GM19238 (cell line): ENCODE measurements at regions not wholly inside any gene's neighbourhood (a gene's known extent, or its start where the extent isn't known, plus 50 kb on each side); places are given as distances from the start of the nearest gene placed in this dataset.

Experiments
- DNase-seq: peaks from one replicate; pipeline ENCODE4 v3.0.0; 2011; ENCODE audit warnings: low spot score; ENCODE audit not compliant: insufficient read length

DNA sequence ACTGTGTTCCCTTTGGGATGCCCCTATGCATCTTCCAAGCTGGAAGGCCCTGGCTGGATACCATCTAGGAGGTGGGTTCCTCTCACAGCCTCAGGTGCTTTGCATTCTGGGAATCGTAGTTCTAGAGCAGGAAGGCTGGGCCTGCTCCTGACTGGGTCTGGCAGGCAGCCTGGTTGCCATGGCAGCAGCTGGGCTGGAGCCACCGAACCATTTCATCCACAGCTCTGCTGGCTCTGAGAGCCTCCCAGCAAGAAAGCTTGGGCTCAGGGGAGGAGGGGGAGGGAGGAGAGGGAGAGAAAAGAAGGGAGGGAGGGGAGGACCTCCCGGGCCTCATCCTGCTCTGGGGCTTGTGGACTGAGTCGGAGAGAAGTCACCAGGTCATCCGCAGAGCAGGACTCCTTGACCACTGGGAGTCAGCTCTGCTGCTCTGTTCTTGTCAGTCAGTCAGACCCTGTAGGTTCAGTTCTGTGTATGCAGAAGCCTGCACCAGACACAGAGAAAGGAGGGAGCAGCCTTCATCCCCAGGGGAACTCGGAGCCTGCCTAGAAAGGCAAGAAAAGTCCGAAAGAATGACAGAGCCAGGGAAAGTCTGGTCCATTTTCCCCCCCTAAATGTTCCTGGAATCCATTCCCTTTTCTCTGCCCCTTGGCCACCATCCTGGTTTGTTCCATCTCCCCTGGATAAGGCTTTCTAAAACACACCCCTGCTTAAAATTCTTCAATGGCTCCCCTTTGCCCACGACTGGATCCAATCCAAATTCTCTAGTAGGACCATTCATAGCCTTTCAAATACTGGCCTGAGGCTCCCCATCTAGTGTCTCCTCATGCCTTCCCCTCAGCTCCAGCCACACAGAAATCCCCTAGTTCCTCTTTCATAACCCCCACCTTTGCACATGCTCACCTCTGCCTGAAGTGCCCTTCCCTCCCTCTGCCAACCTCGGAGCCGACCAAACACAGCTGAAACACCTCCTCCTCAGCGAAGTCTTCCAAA is 65.4 kb upstream of the ARAP3 start:
- peak; percentile 23 for DNase-seq

GRCh38 chr5:141746395-141746794 is 64.4 kb upstream of the ARAP3 start:
- no peak for DNase-seq

DNA sequence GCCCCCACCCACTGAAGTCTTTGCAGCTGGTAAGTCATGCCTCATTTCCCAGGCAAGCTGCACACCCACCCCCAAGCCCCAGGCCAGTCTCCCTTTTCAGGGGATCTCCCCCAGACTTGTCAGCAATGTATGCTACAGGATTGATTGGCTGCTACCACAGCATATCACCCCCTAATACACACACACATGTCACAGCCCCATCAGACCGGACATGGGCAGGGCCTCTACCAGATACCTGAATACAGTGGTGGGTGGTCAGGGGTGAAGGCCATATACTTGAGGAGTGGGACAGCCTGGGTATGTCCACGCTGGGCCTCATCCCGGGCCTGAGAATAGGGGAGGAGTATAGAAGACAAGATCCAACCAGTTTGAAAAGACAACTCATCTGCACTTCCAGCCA is 63.4 kb upstream of the ARAP3 start:
- DNase-seq = no peak

DNA sequence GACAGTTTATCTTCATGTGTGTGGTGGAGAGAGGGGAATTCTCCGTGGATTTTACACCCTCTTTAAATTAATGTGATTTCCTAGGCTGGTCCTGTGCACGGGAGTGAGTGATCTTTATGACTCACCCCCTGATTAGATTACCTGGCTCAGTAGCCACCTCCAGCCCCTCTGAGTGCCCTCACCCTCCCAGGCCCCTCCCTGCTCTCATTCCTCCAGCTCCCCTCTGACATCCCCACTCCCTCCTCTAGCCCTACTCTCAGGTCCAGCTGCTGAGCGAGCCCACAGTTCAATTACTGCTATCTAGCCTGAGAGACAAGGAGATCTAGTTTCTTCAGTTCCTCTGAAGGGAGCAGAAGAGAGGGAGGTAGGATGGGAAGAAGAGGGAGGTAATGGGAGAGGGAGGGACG is 61.8 kb upstream of the ARAP3 start:
- DNase-seq = no peak

DNA sequence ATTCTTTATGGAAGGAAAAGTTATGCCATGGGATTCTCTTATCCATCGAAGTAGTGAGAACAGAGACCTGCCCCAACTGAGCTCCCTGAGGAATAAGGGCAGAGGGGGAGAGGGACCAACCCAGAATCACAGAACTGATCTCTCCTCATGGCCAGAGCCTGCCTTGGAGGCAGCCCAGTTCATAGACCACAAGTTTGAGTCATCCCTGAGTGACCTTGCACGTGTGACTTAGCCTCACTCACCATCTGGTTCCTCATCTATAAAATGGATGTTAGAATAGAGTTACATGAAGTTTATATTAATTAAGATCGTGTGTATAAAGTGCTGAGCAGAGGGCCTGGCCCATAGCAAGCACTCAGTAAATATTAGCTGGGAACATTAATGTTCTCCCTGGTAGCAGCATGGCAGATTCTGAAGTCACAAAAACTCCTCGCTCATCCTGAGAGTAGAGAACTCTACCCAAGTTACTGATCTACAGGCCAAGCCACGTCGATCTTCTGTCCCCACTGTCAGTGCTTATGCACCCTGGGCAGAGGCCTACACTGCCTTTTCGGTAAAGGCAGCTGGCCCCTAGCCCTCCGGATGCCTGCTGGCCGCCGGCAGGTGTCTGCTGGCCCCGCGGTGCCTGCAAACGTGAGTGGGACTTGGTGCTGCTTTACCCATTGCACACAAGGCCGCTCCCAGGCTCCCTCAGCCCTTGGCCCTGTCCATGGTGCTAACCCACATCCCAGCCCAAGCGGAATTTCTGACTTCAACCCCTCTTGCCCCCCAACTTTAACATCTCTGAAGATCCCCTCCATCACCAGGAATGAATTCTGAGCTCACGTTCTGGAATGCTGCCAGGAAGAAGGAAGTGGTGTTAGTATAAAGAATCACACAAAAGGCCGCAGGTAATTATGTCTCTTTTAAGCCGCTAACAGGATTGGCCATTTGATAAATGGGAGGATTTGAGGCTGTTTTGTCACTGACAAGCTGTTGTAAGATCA is 61.1 kb upstream of the ARAP3 start:
- no peak for DNase-seq

GRCh38 chr5:141742144-141742543 is 60.1 kb upstream of the ARAP3 start:
- DNase-seq = no peak

DNA sequence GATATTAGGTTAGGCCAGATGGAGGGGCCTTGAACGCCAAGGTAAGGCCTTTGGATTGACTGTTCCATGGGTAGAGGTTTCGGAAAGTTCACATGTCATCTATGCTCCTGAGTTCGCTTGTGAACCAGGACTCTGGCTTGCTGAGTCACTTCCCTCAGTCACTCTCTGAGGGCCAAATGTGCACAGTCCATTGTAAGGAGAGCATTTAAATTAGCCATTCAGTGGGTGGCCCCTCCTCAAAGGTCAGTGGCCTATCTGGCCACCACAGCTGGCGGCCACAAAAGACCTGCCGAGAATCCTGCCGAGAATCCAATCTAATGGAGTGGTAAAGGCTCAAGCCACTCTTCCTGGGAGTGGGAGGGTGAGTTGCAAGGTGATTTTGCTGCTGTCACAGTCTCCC is 58.9 kb upstream of the ARAP3 start:
- DNase-seq = no peak

DNA sequence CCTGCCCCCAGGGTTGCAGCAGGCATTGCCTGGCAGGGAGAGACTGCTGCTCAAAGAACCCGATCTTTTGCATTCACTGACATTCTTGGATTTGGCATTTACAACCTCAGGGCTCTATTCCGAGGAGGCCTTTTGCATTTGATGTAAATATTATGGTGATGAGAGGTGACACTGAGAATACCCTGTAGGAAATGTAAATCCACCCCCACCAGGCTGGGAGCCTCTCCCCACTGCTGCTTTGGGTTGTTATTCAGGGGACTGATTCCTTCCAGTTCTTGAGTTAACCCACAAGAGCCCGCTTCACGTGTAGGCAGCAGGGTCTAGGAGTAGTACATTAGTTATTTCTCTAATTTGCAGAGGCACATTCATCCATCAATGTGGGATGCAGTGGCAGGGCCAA is 55.5 kb upstream of the ARAP3 start:
- no peak for DNase-seq

- no peak for DNase-seq
These were observed 53.8 kb upstream of the ARAP3 start for GRCh38 chr5:141735823-141736222.

- DNase-seq = no peak
These were observed 52.6 kb upstream of the ARAP3 start for GRCh38 chr5:141734501-141735229.

- DNase-seq = no peak
These were observed 51.2 kb upstream of the ARAP3 start for GRCh38 chr5:141733198-141733597.

DNA sequence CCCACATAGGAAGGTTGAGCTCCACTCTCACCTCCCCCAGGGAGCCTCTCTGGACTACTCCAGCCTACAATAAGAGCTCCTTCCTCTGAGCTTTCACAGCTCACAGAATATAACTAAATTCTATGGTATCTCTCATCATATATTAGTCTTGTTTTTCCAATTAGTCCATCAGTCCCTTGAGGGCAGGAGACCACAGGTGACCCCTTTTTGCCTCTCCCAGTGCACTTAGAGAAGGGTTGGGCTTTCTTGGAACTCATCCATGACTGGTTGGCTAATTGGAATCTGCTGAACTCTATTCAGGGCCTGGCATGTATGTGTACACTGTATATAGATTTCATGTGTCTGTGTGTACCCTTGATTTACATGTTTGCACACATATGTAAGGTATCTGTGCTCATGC is 50.4 kb upstream of the ARAP3 start:
- DNase-seq = no peak
